GM12874 (cell line): ENCODE measurements at regions not wholly inside any gene's neighbourhood (a gene's known extent, or its start where the extent isn't known, plus 50 kb on each side); places are given as distances from the start of the nearest gene placed in this dataset.

Source experiments
- CTCF ChIP-seq: IDR thresholded peaks from 2 replicates; pipeline ENCODE4 v1.5.1; 2011; ENCODE audit warnings: low read depth, mild to moderate bottlenecking, control low read depth, low read length, moderate library complexity; ENCODE audit not compliant: insufficient read depth

DNA sequence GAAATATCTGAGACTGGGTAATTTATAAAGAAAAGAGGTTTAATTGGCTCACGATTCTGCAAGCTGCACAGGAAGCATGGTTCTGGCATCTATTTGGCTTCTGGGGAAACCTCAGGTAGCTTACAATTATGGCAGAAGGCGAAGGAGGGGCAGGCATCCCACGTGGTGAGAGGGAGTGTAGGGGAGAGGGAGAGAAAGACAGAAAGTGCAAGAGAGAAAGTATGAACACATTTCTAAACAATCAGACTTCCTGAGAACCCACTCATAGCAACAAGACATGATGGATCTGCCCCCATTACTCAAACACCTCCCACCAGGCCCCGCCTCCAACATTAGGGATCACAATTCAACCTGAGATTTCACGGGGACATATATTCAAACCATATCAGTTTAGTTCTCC lies 107.4 kb downstream of the PERP start:
- no peak for TF ChIP-seq CTCF

DNA sequence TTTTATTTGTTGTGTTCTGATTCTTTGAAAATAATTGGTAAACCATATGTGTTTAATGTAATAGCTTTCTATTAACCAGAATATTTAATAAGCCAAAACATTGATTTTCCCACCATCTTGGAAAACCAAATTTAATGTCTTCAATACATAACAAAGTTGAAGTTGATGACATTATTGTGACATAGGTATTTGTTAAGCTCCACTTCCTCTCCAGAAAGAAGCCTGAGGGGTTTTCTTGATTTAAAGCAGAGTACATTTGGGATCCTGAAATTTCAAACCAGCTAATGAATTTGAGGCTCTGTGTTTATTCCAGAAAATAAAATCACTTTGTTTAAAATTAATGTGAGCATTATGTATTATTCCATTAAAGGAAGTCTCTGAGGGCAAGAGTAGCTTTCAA lies 106.3 kb downstream of the PERP start:
- no peak for TF ChIP-seq CTCF

DNA sequence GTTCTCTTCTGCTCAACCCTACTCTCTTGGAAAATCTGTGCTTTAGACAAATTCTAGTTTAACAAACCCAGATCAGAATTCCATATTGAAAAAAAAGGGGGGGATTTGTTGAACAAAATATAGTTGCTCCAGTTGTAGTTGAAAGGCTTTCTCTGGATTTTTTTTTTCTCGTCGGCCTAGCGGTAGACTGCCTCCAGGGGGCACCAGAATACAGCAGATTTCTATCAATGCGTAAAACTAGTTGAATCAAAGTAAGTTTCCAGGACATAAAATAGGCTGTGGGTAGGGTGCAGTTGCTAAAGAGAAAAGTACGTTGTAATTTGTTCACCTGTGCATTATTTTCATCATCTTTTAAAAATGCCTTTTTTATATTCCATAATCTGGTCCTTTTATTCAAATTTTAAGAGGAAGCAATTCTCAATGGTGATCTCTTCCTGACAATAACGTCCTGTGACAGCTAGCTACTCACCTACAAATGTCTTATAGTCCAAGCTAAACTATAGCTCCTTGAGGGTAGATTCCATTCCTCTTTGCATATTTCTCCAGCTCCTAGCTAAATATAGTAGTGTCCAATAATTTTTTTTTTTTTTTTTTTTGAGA lies 105.4 kb downstream of the PERP start:
- TF ChIP-seq CTCF, result peak; percentile 78

DNA sequence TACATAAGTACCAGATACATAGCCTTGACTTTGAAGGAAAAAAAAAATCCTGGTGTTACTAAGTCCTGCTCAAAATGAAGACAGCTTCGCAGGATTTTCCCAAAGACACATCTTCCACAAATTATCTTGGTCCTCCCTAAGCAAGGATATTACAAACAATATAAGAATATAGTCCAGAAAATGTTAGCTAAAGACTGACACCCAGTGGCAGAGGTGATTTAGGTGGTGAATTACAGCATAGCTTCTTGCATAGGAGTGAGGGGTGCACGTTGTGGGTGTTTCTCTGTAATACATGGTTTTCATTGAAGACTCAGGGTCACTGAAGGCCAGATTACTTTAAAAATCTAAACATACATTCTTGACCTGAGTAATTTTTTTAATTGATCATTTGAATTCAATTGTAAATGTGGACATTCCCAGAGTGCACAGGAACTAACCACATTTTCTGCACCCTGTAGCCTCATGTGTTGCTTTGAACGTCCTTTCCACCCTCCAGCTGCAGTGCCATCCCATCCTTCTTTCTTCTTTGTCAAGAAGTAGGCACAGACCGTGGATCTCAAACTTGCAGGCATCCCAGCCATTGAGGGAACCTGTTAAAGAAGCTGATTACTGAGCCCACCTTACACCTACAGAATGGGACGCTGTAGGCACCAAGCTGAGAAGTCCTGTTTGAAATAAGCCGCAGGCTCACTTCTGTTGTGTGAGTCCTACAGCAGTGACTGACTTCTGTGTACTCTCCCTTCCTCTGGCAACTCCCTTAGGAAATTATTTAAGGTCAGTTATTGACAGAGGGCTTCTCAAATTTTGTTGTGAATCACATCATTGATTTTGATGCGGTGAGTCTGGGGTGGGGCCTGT lies 102.6 kb downstream of the PERP start:
- TF ChIP-seq CTCF, result peak; percentile 42; the same call in 1 of the 2 replicates

DNA sequence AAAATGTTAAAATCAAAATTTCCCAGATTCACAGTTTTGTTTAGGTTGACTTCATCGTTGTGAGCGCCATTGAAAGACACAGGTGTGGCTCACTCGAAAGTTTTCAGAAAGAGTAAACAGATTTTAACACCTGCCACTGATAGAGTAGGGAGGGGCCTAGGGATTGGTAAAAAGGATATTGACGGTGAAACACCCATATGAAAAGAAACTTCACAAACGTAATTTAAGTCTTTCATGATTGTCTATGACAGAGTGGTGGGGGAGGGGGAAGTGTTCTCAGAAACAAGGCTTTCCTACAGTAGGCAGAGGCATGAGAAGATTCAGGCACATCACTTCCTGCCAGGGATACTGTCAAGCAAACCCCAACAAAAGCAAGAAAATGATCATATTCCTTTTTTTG lies 101.4 kb downstream of the PERP start:
- no peak for TF ChIP-seq CTCF

DNA sequence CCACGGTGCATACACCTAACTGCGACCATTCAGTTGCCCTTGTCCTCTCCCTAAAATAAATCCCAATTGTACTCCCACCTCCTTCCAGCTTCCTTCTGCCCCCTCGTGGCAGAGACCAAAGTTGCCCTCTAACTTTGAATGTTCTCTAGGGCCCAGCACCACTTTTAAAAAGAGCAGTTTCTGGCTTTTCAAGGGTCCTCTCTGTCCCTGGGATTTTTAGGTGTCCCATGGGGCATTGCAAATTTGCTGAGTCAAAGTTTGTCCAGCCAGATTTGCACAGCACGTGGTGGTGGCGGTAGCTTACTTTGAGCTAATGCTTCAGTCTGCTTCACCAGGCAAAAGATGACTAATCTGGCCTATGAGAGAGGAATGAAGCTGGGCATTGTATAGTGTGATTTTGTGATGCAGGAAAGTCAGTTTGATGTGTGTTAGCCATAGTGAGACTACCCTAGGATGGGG lies 100.2 kb downstream of the PERP start:
- TF ChIP-seq CTCF, result peak; percentile 72

DNA sequence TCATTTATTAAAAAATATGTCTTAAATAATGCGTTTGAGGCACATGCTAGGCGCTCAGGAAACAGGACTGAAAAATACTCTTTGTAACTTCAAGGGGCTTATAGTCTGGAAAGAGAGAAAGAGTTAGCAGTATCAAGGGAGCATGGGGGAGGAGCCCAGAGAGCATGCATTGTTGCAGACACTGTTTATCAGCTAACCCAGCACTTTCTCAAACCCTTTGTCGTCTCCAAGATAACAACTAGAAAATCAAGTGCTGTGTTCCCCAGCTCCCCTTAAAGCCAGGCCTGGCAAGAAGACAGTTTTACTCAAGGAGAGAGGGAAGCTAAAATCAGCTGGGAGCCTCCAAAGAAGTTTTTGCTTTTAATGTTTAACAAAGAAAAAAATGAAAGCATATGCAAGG lies 98.4 kb downstream of the PERP start:
- no peak for TF ChIP-seq CTCF
